HFF-Myc (cell line): ENCODE measurements at regions not wholly inside any gene's neighbourhood (a gene's known extent, or its start where the extent isn't known, plus 50 kb on each side); places are given as distances from the start of the nearest gene placed in this dataset.
"Not testable (repeated sequence)": the region's sequence is repeated elsewhere in the genome, so short reads cannot be mapped to it uniquely, and the experiment has no call there.

Experiments
- DNase-seq: peaks from one replicate; pipeline ENCODE4 v3.0.0-alpha.2; 2011; ENCODE audit warnings: low read depth; ENCODE audit errors: extremely low read depth
- H3K4me3 ChIP-seq: replicated peaks from 2 replicates; pipeline ENCODE4 v1.5.1; 2011; ENCODE audit warnings: low read depth, mild to moderate bottlenecking, control low read depth, low read length
- CTCF ChIP-seq: IDR thresholded peaks from 2 replicates; pipeline ENCODE4 v1.5.1; 2012; ENCODE audit warnings: mild to moderate bottlenecking, low read depth, low read length, control low read depth; ENCODE audit errors: missing control alignments

GRCh38 chr2:17146358-17146757, 371.9 kb downstream of the RAD51AP2 start:
- DNase-seq = no peak
- no peak overlapping the region for H3K4me3 ChIP-seq
- no peak for TF ChIP-seq CTCF

- no peak for DNase-seq
- H3K4me3 ChIP-seq = no peak overlapping the region
Measured at GRCh38 chr2:17136877-17137276, 381.4 kb downstream of the RAD51AP2 start.

GRCh38 chr2:17136231-17136630, 382.0 kb downstream of the RAD51AP2 start:
- no peak overlapping the region for H3K4me3 ChIP-seq
- no peak for TF ChIP-seq CTCF
- no peak for DNase-seq

More at GRCh38 chr2:17136877-17137276, 381.4 kb downstream of the RAD51AP2 start:
- no peak for TF ChIP-seq CTCF

- TF ChIP-seq CTCF = no peak
- H3K4me3 ChIP-seq = no peak overlapping the region
- DNase-seq = no peak
Measured at GRCh38 chr2:17135619-17136018, 382.6 kb downstream of the RAD51AP2 start.

- H3K4me3 ChIP-seq = no peak overlapping the region
- TF ChIP-seq CTCF = no peak
- DNase-seq = no peak
Measured at GRCh38 chr2:17133052-17133671, 385.1 kb downstream of the RAD51AP2 start.

GRCh38 chr2:17130627-17131026, 387.6 kb downstream of the RAD51AP2 start:
- H3K4me3 ChIP-seq, DNase-seq: not testable (repeated sequence)

- DNase-seq = no peak
- no peak for TF ChIP-seq CTCF
- H3K4me3 ChIP-seq = no peak overlapping the region
Measured at GRCh38 chr2:17125989-17126620, 392.1 kb downstream of the RAD51AP2 start.
